ENCODE measurements at regions not wholly inside any gene's neighbourhood (a gene's known extent, or its start where the extent isn't known, plus 50 kb on each side); places are given as distances from the start of the nearest gene placed in this dataset.

- RAD21 ChIA-PET (ENCODE audit: low non-redundant PET in 1 of 2, low total read pairs in 2 of 2, uncharacterized antibody in 2 of 2, unreplicated experiment in 2 of 2), result no interaction called here
- ATAC-seq (no peak), DNase-seq (ENCODE audit: low read depth, low spot score) (no peak)
- Histone ChIP-seq H3K4me3 (replicated peaks in 1 of 2; ENCODE audit: low read depth in 1 of 2, low read length in 2 of 2) (no peak overlapping the region), H3K27me3 (ENCODE audit: insufficient read depth, low read length) (no peaks in the 10 kb centered on the region; the same call in 1 of the 2 replicates), H3K9me3 (ENCODE audit: control insufficient read depth in 1 of 2, insufficient read depth in 1 of 2, low read depth in 1 of 2, low read length in 2 of 2) (no peaks in the 10 kb centered on the region), H3K4me1 (ENCODE audit: control insufficient read depth in 1 of 2, insufficient read depth in 2 of 2, low read length in 2 of 2) (no peaks in the 10 kb centered on the region), H3K79me2 (ENCODE audit: insufficient read depth, low read length) (no peaks in the 10 kb centered on the region), H2AFZ (ENCODE audit: low read depth, low read length, poor library complexity, severe bottlenecking) (no peak overlapping the region), H3K27ac (ENCODE audit: low read depth, low read length) (no peak overlapping the region), H3K9ac (ENCODE audit: low read length) (no peak overlapping the region), H4K20me1 (ENCODE audit: insufficient read depth) (no peaks in the 10 kb centered on the region), H3K9me2 (ENCODE audit: insufficient read depth) (no peaks in the 10 kb centered on the region), H3K4me2 (ENCODE audit: low read length) (no peak overlapping the region), H3K36me3 (ENCODE audit: control insufficient read depth in 1 of 2, insufficient read depth in 2 of 2, low read length in 2 of 2) (no peaks in the 10 kb centered on the region)
- no TSS peak for BruUV-seq (replicated peaks)
- TF ChIP-seq SIN3A (IDR thresholded peaks at IDR 0.05; ENCODE audit: low read depth) (no peak), EZH2 (IDR thresholded peaks at IDR 0.05) (no peak), EZH2phosphoT487 (IDR thresholded peaks at IDR 0.05; ENCODE audit: borderline replicate concordance) (no peak), YY1 (IDR thresholded peaks at IDR 0.05; ENCODE audit: extremely low read depth, insufficient replicate concordance, low read depth, low read length) (no peak), CEBPB (IDR thresholded peaks at IDR 0.05; ENCODE audit: low read depth) (no peak), JUND (IDR thresholded peaks at IDR 0.05) (no peak), SP1 (IDR thresholded peaks at IDR 0.05; ENCODE audit: low read depth) (no peak), RAD21 (IDR thresholded peaks at IDR 0.05; ENCODE audit: low read depth) (no peak), REST (IDR thresholded peaks at IDR 0.05; ENCODE audit: low read depth) (no peak), ATF3 (IDR thresholded peaks at IDR 0.05) (no peak), EGR1 (IDR thresholded peaks at IDR 0.05; ENCODE audit: low read depth) (no peak), ZFX (IDR thresholded peaks at IDR 0.05) (no peak), ELF1 (IDR thresholded peaks at IDR 0.05; ENCODE audit: borderline replicate concordance, low read depth) (no peak), POLR2A (IDR thresholded peaks at IDR 0.05; ENCODE audit: borderline replicate concordance, extremely low read depth, insufficient read depth, insufficient read length) (no peak), ZNF274 (IDR thresholded peaks at IDR 0.05; ENCODE audit: low read depth, low read length) (no peak), MAX (IDR thresholded peaks at IDR 0.05) (no peak), CBX3 (IDR thresholded peaks at IDR 0.05; ENCODE audit: low read depth) (no peak), POLR2AphosphoS5 (IDR thresholded peaks at IDR 0.05; ENCODE audit: low read depth, low read length) (no peak)
- POLR2A ChIA-PET, result no interaction called here
- intact Hi-C loops (cut with micrococcal nuclease), result no loop called here
- CTCF ChIA-PET, result no interaction called here
These were observed 680.5 kb downstream of the MECOM start for GRCh38 chr3:168983046-168983445.
